ENCODE measurements at regions not wholly inside any gene's neighbourhood (a gene's known extent, or its start where the extent isn't known, plus 50 kb on each side); places are given as distances from the start of the nearest gene placed in this dataset.

DNA sequence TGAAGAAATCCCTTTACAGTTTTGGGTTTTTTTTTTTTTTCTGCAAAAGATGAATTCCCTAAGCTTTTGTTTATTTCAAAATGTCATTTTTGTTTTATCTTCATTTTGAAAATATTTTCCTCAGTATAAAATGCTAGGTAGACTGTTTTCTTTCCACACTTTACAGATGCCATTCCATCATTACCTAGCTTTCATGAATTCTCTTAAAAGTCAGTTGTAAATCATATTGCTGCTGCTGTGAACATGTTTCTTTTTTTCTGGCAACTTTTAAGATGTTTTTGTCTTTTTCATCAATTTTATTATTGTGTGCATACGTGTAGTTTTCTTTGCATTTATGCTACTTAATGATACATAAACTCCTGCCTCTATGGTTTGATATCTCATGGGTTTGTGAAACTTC lies 168.3 kb downstream of the FAXC start:
- H3K27me3 ChIP-seq (ENCODE audit: insufficient read depth, low read depth): no peaks in the 10 kb centered on the region
- H3K36me3 ChIP-seq (ENCODE audit: low read depth): 0 out of 2 replicates have a peak, but pooled peaks cover 7% of the 10 kb centered on the region
- no peaks in the 10 kb centered on the region for H3K9me2 ChIP-seq (ENCODE audit: insufficient read depth)
- H4K20me1 ChIP-seq (ENCODE audit: insufficient read depth): no peaks in the 10 kb centered on the region
- H3K79me2 ChIP-seq (ENCODE audit: low read depth): no peaks in the 10 kb centered on the region
- intact Hi-C loops (cut with micrococcal nuclease; ENCODE audit: unreplicated experiment): no loop called here
- H2AFZ ChIP-seq: no peak overlapping the region
- DNase-seq: no peak
- peaks cover 14% of the 10 kb centered on the region for H3F3A ChIP-seq (ENCODE audit: insufficient read depth, low read depth)
- no peak overlapping the region for H3K4me2 ChIP-seq
- no peak overlapping the region for H3K27ac ChIP-seq
- H3K4me3 ChIP-seq: 0 out of 2 replicates have a peak overlapping the region, but pooled peaks have one; percentile 4
- peaks cover 46% of the 10 kb centered on the region for H3K4me1 ChIP-seq (replicated peaks; ENCODE audit: insufficient read depth)
- H3K9me3 ChIP-seq (ENCODE audit: insufficient read depth, low read depth): peaks cover 34% of the 10 kb centered on the region; the same call in 1 of the 2 replicates
- TF ChIP-seq, protein P1, sequence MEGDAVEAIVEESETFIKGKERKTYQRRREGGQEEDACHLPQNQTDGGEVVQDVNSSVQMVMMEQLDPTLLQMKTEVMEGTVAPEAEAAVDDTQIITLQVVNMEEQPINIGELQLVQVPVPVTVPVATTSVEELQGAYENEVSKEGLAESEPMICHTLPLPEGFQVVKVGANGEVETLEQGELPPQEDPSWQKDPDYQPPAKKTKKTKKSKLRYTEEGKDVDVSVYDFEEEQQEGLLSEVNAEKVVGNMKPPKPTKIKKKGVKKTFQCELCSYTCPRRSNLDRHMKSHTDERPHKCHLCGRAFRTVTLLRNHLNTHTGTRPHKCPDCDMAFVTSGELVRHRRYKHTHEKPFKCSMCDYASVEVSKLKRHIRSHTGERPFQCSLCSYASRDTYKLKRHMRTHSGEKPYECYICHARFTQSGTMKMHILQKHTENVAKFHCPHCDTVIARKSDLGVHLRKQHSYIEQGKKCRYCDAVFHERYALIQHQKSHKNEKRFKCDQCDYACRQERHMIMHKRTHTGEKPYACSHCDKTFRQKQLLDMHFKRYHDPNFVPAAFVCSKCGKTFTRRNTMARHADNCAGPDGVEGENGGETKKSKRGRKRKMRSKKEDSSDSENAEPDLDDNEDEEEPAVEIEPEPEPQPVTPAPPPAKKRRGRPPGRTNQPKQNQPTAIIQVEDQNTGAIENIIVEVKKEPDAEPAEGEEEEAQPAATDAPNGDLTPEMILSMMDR (conservative IDR thresholded peaks at IDR 0.05): no peak
- TF ChIP-seq EZH2 (IDR thresholded peaks at IDR 0.05; ENCODE audit: low read depth): no peak
- POLR2A ChIA-PET (ENCODE audit: unreplicated experiment): no interaction called here
- CTCF ChIA-PET: interaction anchor here (0.7 kb wide), 1 partner anchor 1359 kb away, joined by 5 read pairs; no protein-coding TSS in a partner anchor
- BruUV-seq (replicated peaks): no TSS peak

DNA sequence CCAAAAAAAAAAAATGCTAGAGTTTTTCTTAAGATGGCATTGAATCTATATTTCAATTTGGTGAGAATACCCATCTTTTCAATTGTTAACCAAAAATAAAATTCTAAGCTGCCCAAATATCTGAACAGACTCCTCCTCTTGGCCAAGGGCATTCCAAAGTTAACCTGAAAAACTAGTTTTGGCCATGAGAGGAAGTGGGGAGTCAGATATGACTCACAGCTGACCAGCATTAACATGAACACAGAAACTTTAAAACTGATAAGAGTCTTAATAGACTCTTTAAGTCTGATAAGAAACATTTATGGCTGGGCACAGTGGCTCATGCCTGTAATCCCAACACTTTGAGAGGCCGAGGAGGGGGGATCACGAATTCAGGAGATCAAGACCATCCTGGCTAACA lies 171.3 kb downstream of the FAXC start:
- H3K4me2 ChIP-seq: peak overlapping the region; percentile 74
- TF ChIP-seq, protein P1 (conservative IDR thresholded peaks at IDR 0.05): no peak
- TF ChIP-seq EZH2 (IDR thresholded peaks at IDR 0.05; ENCODE audit: low read depth): no peak
- H3F3A ChIP-seq (ENCODE audit: insufficient read depth, low read depth): peaks cover 14% of the 10 kb centered on the region
- no peaks in the 10 kb centered on the region for H4K20me1 ChIP-seq (ENCODE audit: insufficient read depth)
- 0 out of 2 replicates have a peak, but pooled peaks cover 7% of the 10 kb centered on the region for H3K36me3 ChIP-seq (ENCODE audit: low read depth)
- no peak overlapping the region for H2AFZ ChIP-seq
- peak overlapping the region; percentile 61 for H3K27ac ChIP-seq
- intact Hi-C loops (cut with micrococcal nuclease; ENCODE audit: unreplicated experiment): no loop called here
- DNase-seq: peak; percentile 29 to 88
- H3K79me2 ChIP-seq (ENCODE audit: low read depth): no peaks in the 10 kb centered on the region
- peaks cover 40% of the 10 kb centered on the region for H3K9me3 ChIP-seq (ENCODE audit: insufficient read depth, low read depth)
- H3K4me1 ChIP-seq (replicated peaks; ENCODE audit: insufficient read depth): peaks cover 26% of the 10 kb centered on the region
- CTCF ChIA-PET: interaction anchor here (0.7 kb wide), 1 partner anchor 42 kb away, joined by 3 read pairs; no protein-coding TSS in a partner anchor
- no peaks in the 10 kb centered on the region for H3K9me2 ChIP-seq (ENCODE audit: insufficient read depth)
- POLR2A ChIA-PET (ENCODE audit: unreplicated experiment): no interaction called here
- H3K27me3 ChIP-seq (ENCODE audit: insufficient read depth, low read depth): no peaks in the 10 kb centered on the region
- peak overlapping the region; percentile 40; the same call in 1 of the 2 replicates for H3K4me3 ChIP-seq
- BruUV-seq (replicated peaks): no TSS peak

DNA sequence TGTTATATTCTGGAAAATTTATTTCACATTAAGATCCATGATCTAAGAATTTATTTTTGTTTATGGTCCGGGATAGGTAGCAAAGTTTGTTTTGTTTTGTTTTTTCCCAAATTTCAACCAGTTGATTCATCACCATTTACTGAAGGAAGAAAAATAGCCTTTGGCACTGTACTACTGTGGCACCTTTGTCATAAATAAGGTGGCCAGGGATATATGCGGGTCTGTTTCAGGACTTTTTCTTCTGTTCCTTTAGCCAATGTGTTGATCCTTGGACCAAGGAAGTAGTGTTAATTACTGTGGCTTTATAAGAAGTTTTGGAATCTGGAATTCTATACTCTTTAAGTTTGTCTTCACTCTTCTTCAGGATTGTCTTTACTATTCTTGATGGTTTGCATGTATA lies 171.7 kb downstream of the FAXC start:
- Histone ChIP-seq H3K79me2 (ENCODE audit: low read depth) (no peaks in the 10 kb centered on the region), H3K9me3 (ENCODE audit: insufficient read depth, low read depth) (peaks cover 40% of the 10 kb centered on the region), H3K4me3 (peak overlapping the region; percentile 40; the same call in 1 of the 2 replicates), H3K9me2 (ENCODE audit: insufficient read depth) (no peaks in the 10 kb centered on the region), H3K4me2 (peak overlapping the region; percentile 74), H3K4me1 (replicated peaks; ENCODE audit: insufficient read depth) (peaks cover 26% of the 10 kb centered on the region), H3F3A (ENCODE audit: insufficient read depth, low read depth) (peaks cover 14% of the 10 kb centered on the region), H3K27me3 (ENCODE audit: insufficient read depth, low read depth) (no peaks in the 10 kb centered on the region), H3K27ac (peak overlapping the region; percentile 61), H2AFZ (no peak overlapping the region), H4K20me1 (ENCODE audit: insufficient read depth) (no peaks in the 10 kb centered on the region), H3K36me3 (ENCODE audit: low read depth) (0 out of 2 replicates have a peak, but pooled peaks cover 7% of the 10 kb centered on the region)
- BruUV-seq (replicated peaks): no TSS peak
- intact Hi-C loops (cut with micrococcal nuclease; ENCODE audit: unreplicated experiment): no loop called here
- DNase-seq: peak in 1 of 2 experiments; percentile 42
- POLR2A ChIA-PET (ENCODE audit: unreplicated experiment): no interaction called here
- TF ChIP-seq, protein P1 (conservative IDR thresholded peaks at IDR 0.05): no peak
- no peak for TF ChIP-seq EZH2 (IDR thresholded peaks at IDR 0.05; ENCODE audit: low read depth)
- CTCF ChIA-PET: interaction anchor here (0.7 kb wide), 1 partner anchor 42 kb away, joined by 3 read pairs; no protein-coding TSS in a partner anchor

Data from PC-9 (cell line).